LNCaP clone FGC (cell line): ENCODE measurements at regions not wholly inside any gene's neighbourhood (a gene's known extent, or its start where the extent isn't known, plus 50 kb on each side); places are given as distances from the start of the nearest gene placed in this dataset.

Experiments
- DNase-seq: peaks from one replicate; pipeline ENCODE4 v3.0.0-alpha.2; 2011; ENCODE audit warnings: low read depth
- H3K4me3 ChIP-seq: 2 replicates; pipeline ENCODE4 v1.5.1; 2011; ENCODE audit warnings: mild to moderate bottlenecking, low read depth, low read length, control low read depth
- CTCF ChIP-seq: IDR thresholded peaks from 2 replicates; pipeline ENCODE4 v1.5.1; 2012; ENCODE audit warnings: mild to moderate bottlenecking; ENCODE audit not compliant: control insufficient read depth, insufficient read depth; ENCODE audit errors: extremely low read depth

GRCh38 chr5:91514400-91514799 is 131.3 kb upstream of the ARRDC3 start:
- TF ChIP-seq CTCF, result no peak
- DNase-seq, result no peak
- H3K4me3 ChIP-seq, result no peak overlapping the region

- no peak for DNase-seq
- no peak overlapping the region for H3K4me3 ChIP-seq
- no peak for TF ChIP-seq CTCF
Measured at GRCh38 chr5:91503321-91503720, 120.2 kb upstream of the ARRDC3 start.

- no peak for TF ChIP-seq CTCF
- no peak for DNase-seq
- H3K4me3 ChIP-seq, result no peak overlapping the region
Measured at GRCh38 chr5:91500758-91501157, 117.6 kb upstream of the ARRDC3 start.

- peak; percentile 56 for TF ChIP-seq CTCF
- H3K4me3 ChIP-seq, result no peak overlapping the region
- no peak for DNase-seq
Measured at GRCh38 chr5:91499943-91500531, 116.9 kb upstream of the ARRDC3 start.

- no peak overlapping the region for H3K4me3 ChIP-seq
- TF ChIP-seq CTCF, result no peak
- no peak for DNase-seq
Measured at GRCh38 chr5:91495699-91496098, 112.6 kb upstream of the ARRDC3 start.

GRCh38 chr5:91494447-91494996 is 111.4 kb upstream of the ARRDC3 start:
- TF ChIP-seq CTCF, result no peak
- DNase-seq, result no peak
- no peak overlapping the region for H3K4me3 ChIP-seq

- no peak for TF ChIP-seq CTCF
- DNase-seq, result no peak
- H3K4me3 ChIP-seq, result no peak overlapping the region
Measured at GRCh38 chr5:91493086-91493485, 110.0 kb upstream of the ARRDC3 start.
